Neural cell (in vitro differentiated cells): ENCODE measurements at regions not wholly inside any gene's neighbourhood (a gene's known extent, or its start where the extent isn't known, plus 50 kb on each side); places are given as distances from the start of the nearest gene placed in this dataset.

Experiments
- EP300 ChIP-seq: fragments of 450-650 bp; conservative IDR thresholded peaks from 2 replicates; pipeline ENCODE4 v1.6.1; 2014; ENCODE audit warnings: antibody characterized with exemption, mild to moderate bottlenecking, moderate library complexity; ENCODE audit not compliant: poor library complexity, severe bottlenecking
- EZH2 ChIP-seq: fragments of 200-600, 300-800 bp; shearing (Covaris generic), sonication (generic); IDR thresholded peaks from 2 replicates; pipeline ENCODE4 v1.6.1; 2014; ENCODE audit warnings: antibody characterized with exemption, low read length, borderline replicate concordance, mild to moderate bottlenecking; ENCODE audit not compliant: insufficient read depth, poor library complexity, severe bottlenecking
- POLR2AphosphoS5 ChIP-seq: IDR thresholded peaks from 2 replicates; pipeline ENCODE4 v1.6.1; 2012
- RAD21 ChIP-seq: fragments of 450-650 bp; conservative IDR thresholded peaks from 2 replicates; pipeline ENCODE4 v1.6.1; 2014; ENCODE audit warnings: antibody characterized with exemption, mild to moderate bottlenecking, moderate library complexity
- TF ChIP-seq, protein P1 (sequence below): fragments of 450-650 bp; IDR thresholded peaks from 2 replicates; pipeline ENCODE4 v1.5.1; 2014; ENCODE audit warnings: antibody characterized with exemption, mild to moderate bottlenecking, moderate library complexity; ENCODE audit not compliant: poor library complexity, severe bottlenecking

DNA sequence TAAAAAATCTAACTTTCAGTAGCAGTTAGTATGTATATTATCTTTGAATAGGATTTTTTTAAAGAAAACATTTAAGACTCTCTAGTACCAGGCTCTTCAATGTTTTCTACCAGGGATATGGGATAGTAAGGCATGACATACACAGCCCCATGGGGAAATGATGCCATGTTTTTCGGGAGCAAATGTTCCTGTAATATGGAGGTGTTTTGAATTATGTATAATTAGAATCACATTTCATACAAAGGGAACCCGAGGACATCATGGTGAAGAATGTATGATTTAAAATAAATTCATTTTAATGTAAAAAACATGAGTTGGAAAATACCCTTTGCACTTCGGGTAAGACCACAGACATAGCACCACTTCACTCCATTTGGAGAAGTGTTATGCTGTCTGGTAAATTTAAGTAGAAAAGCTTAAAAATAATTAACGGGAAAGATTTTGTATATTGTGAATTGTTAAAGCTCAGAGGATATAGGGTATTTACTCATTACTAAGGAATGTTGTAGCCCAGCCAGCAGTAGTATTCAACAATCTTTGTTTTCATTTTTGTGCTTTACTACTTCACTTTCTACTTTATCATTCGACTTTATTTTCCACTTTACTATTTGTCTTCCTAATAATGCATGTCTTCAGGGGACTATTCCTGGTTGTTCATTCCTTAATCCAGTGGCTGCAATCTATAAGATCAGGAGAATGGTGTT is 2050.7 kb downstream of the ARAP2 start:
- no peak for TF ChIP-seq EZH2
- TF ChIP-seq, protein P1, sequence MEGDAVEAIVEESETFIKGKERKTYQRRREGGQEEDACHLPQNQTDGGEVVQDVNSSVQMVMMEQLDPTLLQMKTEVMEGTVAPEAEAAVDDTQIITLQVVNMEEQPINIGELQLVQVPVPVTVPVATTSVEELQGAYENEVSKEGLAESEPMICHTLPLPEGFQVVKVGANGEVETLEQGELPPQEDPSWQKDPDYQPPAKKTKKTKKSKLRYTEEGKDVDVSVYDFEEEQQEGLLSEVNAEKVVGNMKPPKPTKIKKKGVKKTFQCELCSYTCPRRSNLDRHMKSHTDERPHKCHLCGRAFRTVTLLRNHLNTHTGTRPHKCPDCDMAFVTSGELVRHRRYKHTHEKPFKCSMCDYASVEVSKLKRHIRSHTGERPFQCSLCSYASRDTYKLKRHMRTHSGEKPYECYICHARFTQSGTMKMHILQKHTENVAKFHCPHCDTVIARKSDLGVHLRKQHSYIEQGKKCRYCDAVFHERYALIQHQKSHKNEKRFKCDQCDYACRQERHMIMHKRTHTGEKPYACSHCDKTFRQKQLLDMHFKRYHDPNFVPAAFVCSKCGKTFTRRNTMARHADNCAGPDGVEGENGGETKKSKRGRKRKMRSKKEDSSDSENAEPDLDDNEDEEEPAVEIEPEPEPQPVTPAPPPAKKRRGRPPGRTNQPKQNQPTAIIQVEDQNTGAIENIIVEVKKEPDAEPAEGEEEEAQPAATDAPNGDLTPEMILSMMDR, result no peak
- TF ChIP-seq RAD21, result no peak
- no peak for TF ChIP-seq POLR2AphosphoS5
- no peak for TF ChIP-seq EP300
